GM21390 (cell line): ENCODE measurements at regions not wholly inside any gene's neighbourhood (a gene's known extent, or its start where the extent isn't known, plus 50 kb on each side); places are given as distances from the start of the nearest gene placed in this dataset.
A peak's percentile ranks its signal among the peaks of the same experiment; 100 is the strongest.
"Not testable (repeated sequence)": the region's sequence is repeated elsewhere in the genome, so short reads cannot be mapped to it uniquely, and the experiment has no call there.

Source experiments
- ATAC-seq: cut with Tn5 transposase; IDR thresholded peaks from one replicate; pipeline ENCODE4 v1.9.1; 2021; ENCODE audit not compliant: unreplicated experiment

DNA sequence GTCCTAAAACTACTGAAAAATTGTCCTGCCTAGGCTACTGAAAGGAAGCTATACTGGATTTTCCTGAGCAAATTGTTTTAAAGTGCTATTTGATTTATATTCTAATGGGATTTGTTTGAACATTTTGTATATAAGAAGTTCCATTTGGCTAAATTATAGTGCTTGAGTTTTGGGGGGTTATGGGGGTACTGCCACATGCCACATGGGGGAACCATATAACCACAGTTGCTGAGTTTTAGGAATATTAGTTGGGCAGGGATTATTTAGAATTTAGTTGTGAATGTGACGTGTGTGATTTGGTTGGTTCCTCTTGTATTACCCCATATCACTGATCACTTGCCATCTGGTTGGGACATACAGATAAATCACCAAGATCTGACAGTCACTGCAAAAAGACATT is 224.5 kb upstream of the TAPT1 start:
- no peak for ATAC-seq

DNA sequence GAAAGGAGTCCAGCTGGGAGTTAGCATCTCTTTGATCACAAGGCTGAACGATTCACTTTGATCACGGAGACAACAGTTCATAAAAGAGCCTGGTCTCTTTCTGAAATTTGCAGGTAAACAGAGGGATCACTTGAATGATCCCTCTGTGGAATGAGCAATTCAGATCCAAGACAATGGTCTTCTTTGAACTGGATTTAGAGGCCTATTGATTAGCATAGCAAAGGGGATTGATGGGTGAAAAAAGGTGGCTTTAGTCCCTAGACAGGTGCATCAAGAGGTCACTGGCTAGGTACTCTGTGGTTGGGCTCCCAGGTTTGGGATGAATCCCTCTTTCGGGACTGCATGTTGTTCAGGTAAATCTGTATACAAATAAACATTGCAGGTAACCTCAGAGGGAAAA is 223.8 kb upstream of the TAPT1 start:
- no peak for ATAC-seq

DNA sequence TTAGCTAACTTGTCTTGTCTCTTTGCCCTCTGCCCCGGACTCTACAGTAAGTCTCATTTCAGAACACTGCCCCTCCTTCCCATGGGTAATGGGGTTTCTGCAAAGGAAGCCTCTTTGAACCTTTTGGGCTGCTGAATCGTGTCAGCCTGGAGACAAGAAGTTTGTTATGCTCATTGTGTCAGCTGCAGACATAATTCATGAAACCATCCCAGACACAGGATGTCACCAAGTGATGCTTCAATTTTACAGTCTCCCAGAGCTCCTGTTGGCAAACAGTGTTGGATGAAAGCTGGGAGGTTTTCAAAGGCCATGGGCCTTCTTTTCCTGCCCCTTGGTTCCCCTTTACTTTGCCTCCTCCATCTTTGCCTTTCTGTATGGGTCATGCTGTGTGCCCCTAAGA is 223.1 kb upstream of the TAPT1 start:
- no peak for ATAC-seq

DNA sequence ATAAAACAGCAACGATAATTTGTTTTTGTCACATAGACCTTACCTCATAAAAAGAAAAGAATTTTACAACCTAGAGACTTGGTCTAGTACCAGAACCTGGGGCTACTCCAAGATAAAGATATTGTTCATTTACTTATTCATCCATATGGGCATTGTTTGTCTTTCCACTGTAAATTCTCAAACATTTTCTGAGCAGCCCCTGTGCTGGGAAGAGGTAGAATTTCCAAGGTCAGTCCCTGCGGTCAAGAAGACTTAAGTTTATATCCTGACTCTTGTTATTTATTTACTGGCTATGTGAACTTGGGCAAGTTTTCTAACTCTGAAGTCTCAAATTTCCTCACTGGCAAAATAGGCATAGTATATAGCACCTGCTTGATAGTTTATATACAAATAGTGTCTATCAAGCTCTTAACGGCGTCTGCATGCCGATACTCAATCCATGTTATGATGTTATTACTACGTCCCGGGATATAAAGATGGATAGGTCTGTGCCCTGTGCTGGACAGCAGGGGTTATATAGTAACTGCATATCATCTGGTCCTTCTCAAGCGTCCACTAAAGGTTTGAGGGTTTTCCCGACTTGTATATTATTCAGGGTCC is 222.1 kb upstream of the TAPT1 start:
- ATAC-seq = no peak

DNA sequence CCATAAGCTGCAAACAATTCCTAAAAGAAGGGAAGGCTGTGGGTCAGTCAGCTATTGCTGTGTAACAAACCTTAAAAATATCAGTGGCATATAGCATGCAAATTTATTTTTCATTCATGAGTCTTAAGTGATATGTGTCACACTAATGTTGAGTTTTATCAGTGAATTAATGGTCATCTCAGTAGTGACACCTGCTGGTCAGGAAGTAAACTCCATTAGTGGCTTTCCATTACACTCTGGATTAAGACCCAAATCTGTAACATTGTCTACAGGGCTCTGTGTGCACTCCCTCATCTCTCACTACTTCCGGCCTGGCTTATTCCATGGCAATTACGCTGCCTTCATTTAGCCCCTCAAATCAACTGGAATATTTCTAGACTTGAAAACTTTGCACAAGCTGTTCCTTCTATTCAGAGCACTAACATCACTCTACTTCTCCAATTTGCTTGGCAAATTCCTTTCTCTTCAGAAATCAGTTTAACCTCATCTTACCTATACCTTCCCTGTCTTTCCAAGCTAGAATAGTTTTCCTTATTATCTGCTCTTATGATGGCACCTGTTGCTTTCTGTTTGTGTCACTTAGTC is 217.3 kb upstream of the TAPT1 start:
- peak; percentile 90 for ATAC-seq

DNA sequence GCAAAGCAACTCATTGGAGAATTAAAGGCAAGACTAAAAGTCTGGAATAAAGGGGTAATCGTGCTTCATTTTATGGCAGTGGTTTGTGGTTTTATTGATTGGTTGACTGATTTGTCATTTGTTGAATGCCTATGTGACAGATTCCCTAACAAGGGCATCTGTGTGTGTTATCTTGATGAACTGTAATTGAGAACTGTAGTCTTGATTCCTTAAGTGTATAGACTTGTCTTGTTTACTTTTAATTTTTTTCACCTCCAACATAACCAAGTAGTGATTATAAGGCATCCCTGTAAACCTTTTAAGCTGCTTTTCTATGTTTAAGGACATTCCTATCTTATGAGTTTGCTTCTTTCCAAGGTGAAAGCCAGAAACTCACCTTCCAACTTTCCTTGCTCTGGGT is 216.0 kb upstream of the TAPT1 start:
- no peak for ATAC-seq

DNA sequence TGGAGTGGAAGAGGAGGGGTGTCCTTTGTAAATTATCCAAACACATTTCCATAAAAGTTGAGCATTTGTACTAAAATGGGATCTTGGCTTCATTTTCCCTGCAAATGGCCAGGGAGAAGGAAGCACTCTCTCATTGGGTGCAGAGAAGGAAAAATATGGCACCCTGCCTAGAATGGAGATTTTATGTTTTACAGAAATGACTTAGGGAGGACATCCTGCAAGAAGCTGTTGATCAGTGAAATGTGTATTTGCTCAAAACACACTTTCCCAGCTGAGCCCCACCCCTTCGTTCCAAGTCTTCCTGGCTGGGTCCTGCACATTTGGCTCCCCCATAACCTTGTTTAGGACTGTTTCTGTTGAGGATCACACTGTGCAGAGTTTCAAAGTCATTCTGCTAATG is 213.5 kb upstream of the TAPT1 start:
- ATAC-seq = no peak

DNA sequence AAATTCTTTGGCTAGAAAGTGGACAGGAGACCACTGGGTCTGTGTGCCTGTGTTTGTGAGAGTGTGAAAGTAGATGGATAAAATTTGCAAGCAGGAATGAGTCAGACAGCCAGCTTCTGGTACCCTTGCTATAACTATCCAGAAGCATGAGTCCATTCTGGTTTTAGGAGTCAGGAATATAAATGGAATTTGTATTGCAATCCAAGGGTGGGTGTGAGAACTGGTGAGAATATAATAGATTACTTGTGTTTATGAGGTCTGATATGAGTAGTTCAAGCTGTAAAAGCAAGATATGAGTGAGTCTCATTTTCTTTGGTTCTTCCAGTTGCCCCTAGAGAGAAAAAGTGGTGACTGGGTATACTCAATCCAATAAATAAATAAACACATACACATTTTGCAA is 212.7 kb upstream of the TAPT1 start:
- ATAC-seq = no peak

DNA sequence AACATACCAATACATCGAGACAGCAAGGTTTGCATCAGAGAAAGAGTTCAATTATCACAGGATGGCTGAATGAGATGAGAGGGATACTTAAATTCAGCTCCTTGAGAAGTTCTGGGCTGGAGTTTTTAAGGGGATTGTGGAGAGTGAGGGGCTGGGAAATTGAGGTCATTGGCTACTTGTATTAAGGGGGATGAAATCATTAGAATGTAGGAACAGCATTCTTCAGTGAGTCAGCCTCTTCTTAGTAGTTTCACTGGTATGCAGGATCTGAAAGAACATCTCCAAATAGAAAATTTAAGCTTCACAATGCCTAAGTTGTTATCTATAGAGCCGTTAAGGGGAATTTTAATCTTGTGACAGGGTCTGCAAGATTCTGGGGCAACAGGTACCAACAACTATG is 211.6 kb upstream of the TAPT1 start:
- no peak for ATAC-seq

DNA sequence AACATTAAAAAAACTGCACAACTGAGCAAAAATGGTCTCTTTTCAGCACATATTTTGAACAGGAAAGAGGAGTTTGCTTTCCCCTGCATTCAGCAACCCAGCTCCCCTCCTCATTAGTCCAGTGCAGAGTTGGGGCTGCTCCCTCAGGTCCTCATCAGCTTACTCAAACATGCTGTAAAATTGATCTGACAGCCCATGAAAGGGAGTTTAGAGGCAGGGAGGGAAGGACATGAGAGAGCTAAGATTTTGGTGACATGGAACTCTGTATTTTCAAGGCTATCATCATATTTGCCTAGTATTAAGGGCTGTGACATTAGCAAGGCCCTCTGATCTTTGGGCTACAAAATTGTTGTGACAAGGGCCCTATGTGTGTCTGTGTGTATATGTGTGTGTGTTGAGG is 205.6 kb upstream of the TAPT1 start:
- no peak for ATAC-seq

DNA sequence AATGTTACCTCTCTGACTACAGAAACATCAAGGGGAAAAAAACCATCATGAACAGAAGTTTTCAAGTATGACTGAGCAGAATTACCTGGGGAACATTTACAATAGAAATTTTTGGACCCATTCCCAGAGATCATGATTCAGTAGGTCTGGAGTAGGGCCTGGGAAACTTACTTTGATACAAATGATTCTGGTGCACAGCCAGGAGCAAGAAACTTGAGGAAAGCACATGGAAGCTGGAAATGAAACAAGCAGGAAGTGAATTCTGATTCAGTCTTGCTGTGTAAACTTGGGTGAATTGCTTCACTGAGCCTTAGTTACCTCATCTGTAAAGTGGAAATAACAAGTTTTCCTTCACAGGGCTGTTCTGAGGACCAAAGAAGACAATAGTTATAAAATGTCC is 192.5 kb upstream of the TAPT1 start:
- no peak for ATAC-seq

DNA sequence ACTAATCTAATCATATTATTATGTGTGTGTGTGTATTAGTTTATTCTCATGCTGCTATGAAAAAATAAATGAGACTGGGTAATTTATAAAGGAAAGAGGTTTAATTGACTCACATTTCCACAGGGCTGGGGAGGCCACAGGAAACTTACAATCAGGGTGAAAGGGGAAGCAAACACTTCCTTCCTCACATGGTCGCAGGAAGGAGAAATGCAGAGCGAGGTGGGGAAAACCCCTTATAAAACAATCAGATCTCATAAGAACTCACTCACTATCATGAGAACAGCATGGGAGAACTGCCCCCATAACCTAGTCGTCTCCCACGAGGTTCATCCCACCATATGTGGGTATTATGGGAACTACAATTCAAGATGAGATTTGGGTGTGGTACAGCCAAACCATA is 190.9 kb upstream of the TAPT1 start:
- ATAC-seq = no peak

DNA sequence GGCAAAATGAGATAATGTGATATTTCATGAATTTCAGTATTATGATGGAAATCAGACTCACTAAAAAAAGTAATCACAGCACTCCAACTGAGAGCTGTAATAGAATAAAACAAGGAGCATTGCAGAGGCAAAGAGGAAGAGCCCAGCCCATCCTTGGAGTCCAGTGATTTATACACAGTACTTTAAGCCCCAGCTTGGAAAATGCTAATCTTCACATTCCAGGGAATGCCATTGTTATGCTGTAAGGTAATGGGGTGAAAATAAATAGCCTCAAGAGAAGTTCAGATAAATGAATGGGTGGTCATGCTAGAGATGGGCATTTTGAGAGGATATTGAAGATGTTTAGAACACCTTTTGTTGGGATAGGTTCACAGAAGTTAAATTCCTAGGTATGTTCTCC is 190.3 kb upstream of the TAPT1 start:
- ATAC-seq = no peak

DNA sequence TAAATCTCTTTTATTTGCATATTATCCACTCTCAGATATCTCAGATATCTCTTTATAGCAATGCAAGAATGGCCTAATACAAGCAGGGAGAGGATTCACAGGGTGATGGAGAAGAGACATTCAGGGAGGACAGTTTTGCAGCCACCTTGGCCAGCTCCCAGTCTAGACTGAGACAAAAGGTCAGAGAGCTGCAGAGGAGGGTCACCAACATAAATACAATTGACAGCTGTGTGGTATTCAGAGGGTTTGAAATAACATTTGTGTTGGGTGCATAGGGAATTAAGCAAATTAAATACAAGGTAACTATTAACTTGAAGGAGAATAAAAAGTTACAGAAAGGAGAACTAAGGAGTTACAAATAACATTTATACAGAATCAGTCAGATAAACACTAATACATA is 189.5 kb upstream of the TAPT1 start:
- no peak for ATAC-seq

DNA sequence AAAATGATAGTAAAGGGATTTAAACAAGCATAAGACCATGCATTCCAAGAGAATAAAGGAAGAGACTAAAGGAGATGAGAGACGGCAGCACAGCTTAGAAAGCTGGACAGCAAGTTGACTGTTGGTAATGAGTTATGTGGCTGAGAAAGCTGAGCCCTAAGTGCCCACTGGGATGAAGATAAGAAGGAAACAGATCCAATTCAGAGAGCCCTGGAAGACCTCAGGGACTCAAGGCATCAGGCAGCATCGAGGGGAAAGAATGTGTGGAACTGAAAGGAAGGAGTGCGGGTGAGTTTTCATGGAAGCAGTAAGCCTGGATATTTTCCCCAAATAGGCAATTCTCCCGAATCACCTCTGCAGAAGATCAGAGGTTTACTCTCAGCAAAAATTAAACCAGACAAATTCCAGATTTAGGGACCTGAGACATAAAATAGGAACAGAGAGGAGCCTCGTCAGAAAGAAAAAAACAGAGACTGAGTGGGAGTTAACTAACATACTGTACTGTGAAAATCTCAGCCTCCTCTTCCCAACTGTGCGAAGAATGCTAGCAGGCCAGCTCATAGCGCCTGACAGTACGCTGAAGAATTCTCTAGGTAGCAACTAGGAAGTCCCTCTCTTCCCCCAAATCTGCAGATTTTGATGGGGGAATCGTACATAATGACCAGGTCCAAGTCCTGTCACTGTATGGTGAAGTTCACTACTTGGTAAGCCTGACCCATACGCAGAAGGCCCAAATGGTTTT is 187.7 kb upstream of the TAPT1 start:
- ATAC-seq = no peak

DNA sequence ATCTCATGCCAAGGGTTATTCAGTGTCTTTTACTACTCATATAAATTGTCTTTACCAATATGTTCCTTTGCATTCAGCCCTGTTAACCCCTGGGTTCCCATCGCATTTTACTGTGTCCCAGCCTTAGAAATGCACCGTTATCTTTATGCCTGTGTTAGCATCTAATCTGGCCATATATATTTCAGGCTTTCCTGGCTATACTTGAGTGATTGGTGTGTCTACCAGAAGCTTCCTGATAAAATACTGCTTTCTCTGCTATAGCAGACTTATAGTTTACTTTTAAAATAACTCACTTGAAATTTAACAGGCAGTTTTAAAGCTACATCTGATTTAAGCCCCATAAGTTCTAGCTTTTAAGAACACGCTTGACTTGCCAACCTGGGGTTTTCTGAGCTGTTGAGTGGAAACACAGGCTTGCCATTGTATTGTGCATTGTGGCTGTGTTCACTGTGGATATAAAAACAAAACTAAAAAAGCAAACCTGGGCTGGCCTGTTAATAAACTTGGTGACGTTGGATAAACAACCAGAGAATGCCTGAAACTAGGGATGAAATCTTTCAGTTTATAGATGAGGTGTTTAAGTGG is 185.3 kb upstream of the TAPT1 start:
- ATAC-seq = no peak

DNA sequence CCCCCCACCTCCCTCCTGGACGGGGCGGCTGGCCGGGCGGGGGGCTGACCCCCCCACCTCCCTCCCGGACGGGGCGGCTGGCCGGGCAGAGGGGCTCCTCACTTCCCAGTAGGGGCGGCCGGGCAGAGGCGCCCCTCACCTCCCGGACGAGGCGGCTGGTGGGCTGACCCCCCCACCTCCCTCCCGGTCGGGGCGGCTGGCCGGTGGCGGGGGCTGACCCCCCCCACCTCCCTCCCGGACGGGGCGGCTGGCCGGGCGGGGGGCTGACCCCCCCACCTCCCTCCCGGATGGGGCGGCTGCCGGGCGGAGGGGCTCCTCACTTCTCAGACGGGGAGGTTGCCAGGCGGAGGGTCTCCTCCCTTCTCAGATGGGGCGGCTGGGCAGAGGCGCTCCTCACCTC is 166.9 kb upstream of the TAPT1 start:
- not testable (repeated sequence) for ATAC-seq

DNA sequence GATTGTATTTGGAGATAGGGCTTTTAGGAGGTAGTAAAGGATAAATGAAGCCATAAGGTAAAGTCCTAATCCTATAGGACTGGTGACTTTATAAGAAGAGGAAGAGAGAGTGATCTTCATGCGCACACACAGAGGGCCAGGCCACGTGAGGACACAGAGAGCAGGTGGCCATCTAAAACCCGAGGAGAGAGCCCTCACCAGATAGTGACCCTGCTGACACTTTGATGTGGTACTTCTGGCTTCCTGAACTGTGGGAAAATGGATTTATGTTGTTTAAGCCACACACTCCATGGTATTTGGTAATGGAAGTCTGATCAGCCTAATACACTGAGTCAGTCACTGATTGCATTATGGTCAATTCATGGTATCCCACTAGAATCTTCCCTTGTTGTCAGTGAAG is 164.9 kb upstream of the TAPT1 start:
- no peak for ATAC-seq

DNA sequence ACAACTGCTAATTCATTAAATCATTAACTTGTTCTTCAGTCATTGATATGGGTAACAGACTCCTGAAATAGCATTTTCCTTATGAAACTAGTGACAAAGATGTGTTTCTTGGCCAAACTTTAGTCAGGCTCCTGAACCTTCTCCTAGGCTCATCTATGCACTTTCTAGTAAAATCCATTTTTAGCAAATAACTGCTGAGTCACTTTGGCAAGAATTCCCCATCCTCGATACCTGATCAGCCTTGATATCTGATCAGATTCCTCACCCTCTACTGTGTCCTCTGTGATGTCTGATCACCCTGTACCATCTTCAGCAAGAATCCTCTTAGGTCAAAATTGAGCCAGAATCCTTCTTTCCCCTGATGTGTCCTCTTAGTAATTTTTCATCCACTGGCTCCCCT is 161.2 kb upstream of the TAPT1 start:
- no peak for ATAC-seq

DNA sequence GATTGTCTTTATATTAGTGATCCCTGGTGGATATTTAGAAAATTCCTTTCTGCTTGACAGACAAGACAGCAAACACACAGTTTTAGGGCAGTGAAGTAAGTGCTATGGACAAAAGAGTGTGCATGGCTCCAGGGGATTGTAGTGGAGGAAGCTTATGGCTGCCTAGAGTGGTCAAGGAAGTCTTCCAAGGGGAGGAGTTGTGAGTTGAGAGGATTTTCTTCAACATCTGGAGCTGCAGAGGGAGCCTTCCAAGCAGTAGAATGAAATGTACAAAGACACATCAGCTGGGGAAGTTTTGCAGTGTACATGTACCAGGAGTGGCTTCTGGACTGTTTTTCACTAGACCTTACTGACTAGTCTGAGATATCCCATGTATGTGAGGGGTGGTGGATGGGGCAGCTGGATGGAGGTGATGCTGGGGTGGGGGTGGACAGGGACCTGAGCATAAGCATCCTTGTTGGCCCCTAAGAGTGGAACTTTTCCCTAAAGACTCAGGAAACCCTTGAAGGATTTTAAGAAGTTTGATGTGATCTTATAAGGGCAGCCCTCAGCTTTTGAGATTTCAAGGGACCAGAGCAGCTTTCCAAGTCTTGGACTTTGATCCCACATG is 160.5 kb upstream of the TAPT1 start:
- ATAC-seq = no peak

DNA sequence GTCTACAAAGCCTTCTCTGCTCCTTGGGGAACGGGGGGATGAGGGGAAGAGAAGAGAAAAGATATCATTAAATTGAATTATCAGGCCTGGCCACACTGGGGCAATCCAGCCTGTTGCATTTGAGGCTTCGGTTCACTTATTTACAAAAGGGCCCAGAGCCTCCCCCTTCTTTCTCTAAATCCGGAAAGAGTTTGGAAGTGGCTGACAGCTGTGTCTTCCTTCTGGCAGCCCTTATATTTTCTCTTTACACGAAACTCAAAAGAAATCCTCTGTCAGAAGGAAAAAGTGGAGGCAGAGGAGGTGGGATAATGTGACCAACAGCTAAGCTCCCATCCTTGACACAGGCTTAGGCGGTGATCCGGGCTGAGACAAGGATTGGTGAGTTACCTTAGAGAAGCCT is 158.3 kb upstream of the TAPT1 start:
- ATAC-seq = no peak

DNA sequence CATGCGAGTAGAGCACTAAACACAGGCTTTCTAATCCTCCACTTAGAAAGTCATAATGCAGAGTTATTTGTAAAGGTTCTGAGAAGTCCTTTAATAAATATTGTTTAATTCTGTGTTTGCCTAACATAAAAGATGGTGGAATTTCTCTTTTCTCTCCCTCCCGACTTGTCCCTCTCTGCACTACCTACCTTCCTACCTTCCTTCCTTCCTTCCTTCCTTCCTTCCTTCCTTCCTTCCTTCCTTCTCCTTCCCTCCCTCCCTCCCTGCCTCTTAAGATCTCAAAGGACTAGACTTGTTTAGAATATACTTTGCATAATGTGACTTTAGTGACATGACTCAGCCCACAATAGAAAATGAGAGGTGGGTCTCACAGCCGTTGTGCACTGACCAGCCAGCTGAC is 156.3 kb upstream of the TAPT1 start:
- no peak for ATAC-seq
